ENCODE measurements at regions not wholly inside any gene's neighbourhood (a gene's known extent, or its start where the extent isn't known, plus 50 kb on each side); places are given as distances from the start of the nearest gene placed in this dataset.
"Not testable (repeated sequence)": the region's sequence is repeated elsewhere in the genome, so short reads cannot be mapped to it uniquely, and the experiment has no call there.

GRCh38 chr15:70587896-70588567 lies 175.3 kb downstream of the UACA start:
- H3K36me3 ChIP-seq (ENCODE audit: control insufficient read depth in 2 of 2, insufficient read depth in 2 of 2, low read length in 1 of 2) = no peaks in the 10 kb centered on the region
- H4K20me1 ChIP-seq (ENCODE audit: control insufficient read depth, insufficient read depth) = no peaks in the 10 kb centered on the region
- no peak for TF ChIP-seq RB1 (IDR thresholded peaks at IDR 0.05; ENCODE audit: borderline replicate concordance)
- TF ChIP-seq ZNF274 (IDR thresholded peaks at IDR 0.05; ENCODE audit: insufficient read depth, insufficient read length) = no peak
- no peak for TF ChIP-seq EZH2 (IDR thresholded peaks at IDR 0.05; ENCODE audit: borderline replicate concordance, control insufficient read depth, low read depth, low read length)
- no peak for TF ChIP-seq SPI1 (IDR thresholded peaks at IDR 0.05; ENCODE audit: borderline replicate concordance, insufficient read depth, low read depth, low read length)
- TF ChIP-seq NBN (IDR thresholded peaks at IDR 0.05) = no peak
- no peak for TF ChIP-seq NR2C2 (IDR thresholded peaks at IDR 0.05; ENCODE audit: borderline replicate concordance, control insufficient read depth, insufficient read length, low read depth)
- TF ChIP-seq POLR2A (IDR thresholded peaks at IDR 0.05; ENCODE audit: low read depth, low read length) = no peak
- intact Hi-C loops (cut with micrococcal nuclease; ENCODE audit: unreplicated experiment) = no loop called here
- ChIA-PET SMC1A (ENCODE audit: uncharacterized antibody, unreplicated experiment) (no interaction called here), CTCF (no interaction called here), POLR2A (no interaction called here), RAD21 (ENCODE audit: unreplicated experiment) (no interaction called here)
- H3K27ac ChIP-seq (ENCODE audit: control insufficient read depth, insufficient read depth) = no peak overlapping the region
- H3K4me1 ChIP-seq (ENCODE audit: control insufficient read depth, insufficient read depth, low read length) = no peaks in the 10 kb centered on the region
- H3K4me2 ChIP-seq (ENCODE audit: control insufficient read depth, insufficient read depth) = no peak overlapping the region
- no peak overlapping the region for H3K9ac ChIP-seq (ENCODE audit: control insufficient read depth, insufficient read depth, low read length)
- FAIRE-seq (no peak), DNase-seq (ENCODE audit: low read depth, low spot score) (no peak), ATAC-seq (no peak)
- WGBS (ENCODE audit: insufficient coverage, insufficient replicate concordance, low lambda C conversion rate, missing lambda C conversion rate) = 44% methylated on average over 10 of the region's 10 CpGs
- H3K27me3 ChIP-seq (replicated peaks in 1 of 2; ENCODE audit: control insufficient read depth in 2 of 2, insufficient read depth in 2 of 2, low read length in 1 of 2) = peaks cover 0 to 2% of the 10 kb centered on the region in 2 experiments; a peak in 3 of 4 replicates
- no peak overlapping the region for H3K4me3 ChIP-seq
- in situ Hi-C loops (cut with MboI) = no loop called here
- H3K9me3 ChIP-seq (replicated peaks; ENCODE audit: control insufficient read depth, insufficient read depth, low read length) = no peaks in the 10 kb centered on the region
- BruUV-seq (replicated peaks) = no TSS peak
- H3K79me2 ChIP-seq (ENCODE audit: control insufficient read depth, insufficient read depth, low read length) = no peaks in the 10 kb centered on the region
- no peak overlapping the region for H2AFZ ChIP-seq (ENCODE audit: control insufficient read depth, low read depth, low read length)

GRCh38 chr15:70587012-70587634 lies 176.2 kb downstream of the UACA start:
- H2AFZ ChIP-seq (ENCODE audit: control insufficient read depth, low read depth, low read length); H3K36me3 ChIP-seq (ENCODE audit: control insufficient read depth in 2 of 2, insufficient read depth in 2 of 2, low read length in 1 of 2); H3K79me2 ChIP-seq (ENCODE audit: control insufficient read depth, insufficient read depth, low read length); intact Hi-C loops (cut with micrococcal nuclease; ENCODE audit: unreplicated experiment); CTCF ChIA-PET; POLR2A ChIA-PET; H3K9ac ChIP-seq (ENCODE audit: control insufficient read depth, insufficient read depth, low read length); H3K9me3 ChIP-seq (replicated peaks; ENCODE audit: control insufficient read depth, insufficient read depth, low read length); H3K4me1 ChIP-seq (ENCODE audit: control insufficient read depth, insufficient read depth, low read length); ATAC-seq; H4K20me1 ChIP-seq (ENCODE audit: control insufficient read depth, insufficient read depth); H3K27ac ChIP-seq (ENCODE audit: control insufficient read depth, insufficient read depth); H3K4me2 ChIP-seq (ENCODE audit: control insufficient read depth, insufficient read depth); FAIRE-seq; RAD21 ChIA-PET (ENCODE audit: unreplicated experiment); SMC1A ChIA-PET (ENCODE audit: uncharacterized antibody, unreplicated experiment); in situ Hi-C loops (cut with MboI); DNase-seq (ENCODE audit: low read depth, low spot score); BruUV-seq (replicated peaks); H3K4me3 ChIP-seq; H3K27me3 ChIP-seq (replicated peaks in 1 of 2; ENCODE audit: control insufficient read depth in 2 of 2, insufficient read depth in 2 of 2, low read length in 1 of 2): not testable (repeated sequence)
- WGBS (ENCODE audit: insufficient coverage, insufficient replicate concordance, low lambda C conversion rate, missing lambda C conversion rate) = 83% methylated on average over 19 of the region's 40 CpGs
